SK-N-MC (cell line): ENCODE measurements at regions not wholly inside any gene's neighbourhood (a gene's known extent, or its start where the extent isn't known, plus 50 kb on each side); places are given as distances from the start of the nearest gene placed in this dataset.

Source experiments
- EZH2 ChIP-seq: fragments of 200-600 bp; sonication (generic); IDR thresholded peaks from one replicate; pipeline ENCODE4 v1.6.1; 2017; ENCODE audit warnings: antibody characterized with exemption
- FOXP2 ChIP-seq: optimal IDR thresholded peaks from 2 replicates; pipeline ENCODE3; 2011; ENCODE audit warnings: mild to moderate bottlenecking, moderate library complexity; ENCODE audit not compliant: insufficient read depth; ENCODE audit errors: extremely low read length, control extremely low read depth
- POLR2AphosphoS5 ChIP-seq: IDR thresholded peaks from 2 replicates; pipeline ENCODE4 v1.6.1; 2012; ENCODE audit warnings: mild to moderate bottlenecking, low read depth, low read length, borderline replicate concordance

- TF ChIP-seq EZH2, result no peak
- TF ChIP-seq POLR2AphosphoS5, result no peak
- TF ChIP-seq FOXP2, result no peak
Observed at GRCh38 chr4:189322426-189322825, 618.2 kb upstream of the FRG1 start.
